GM23338 (cell line): ENCODE measurements at regions not wholly inside any gene's neighbourhood (a gene's known extent, or its start where the extent isn't known, plus 50 kb on each side); places are given as distances from the start of the nearest gene placed in this dataset.

Source experiments
- ATAC-seq: fragments of 200-7000 bp; cut with Tn5 transposase; 3 replicates; pipeline ENCODE4 v1.9.1; 2020
- DNase-seq: peaks from one replicate; pipeline ENCODE4 v3.0.0-alpha.2; 2015; ENCODE audit warnings: low spot score
- H2AFZ ChIP-seq: fragments of 200-600 bp; sonication (generic); 2 replicates; pipeline ENCODE4 v1.8.0; 2016; ENCODE audit warnings: antibody characterized with exemption, mild to moderate bottlenecking, moderate library complexity
- H3F3A ChIP-seq: fragments of 200-600 bp; sonication (generic); replicated peaks from 2 replicates; pipeline ENCODE4 v1.8.0; 2017; ENCODE audit warnings: antibody characterized with exemption, mixed run types, low read depth
- H3K27ac ChIP-seq: fragments of 200-600 bp; sonication (generic); 2 replicates; pipeline ENCODE4 v1.6.1; 2016; ENCODE audit warnings: low read depth
- H3K27me3 ChIP-seq: fragments of 200-600 bp; sonication (generic); 2 replicates; pipeline ENCODE4 v1.8.0; 2016; ENCODE audit warnings: mild to moderate bottlenecking, mixed run types, moderate library complexity; ENCODE audit not compliant: insufficient read depth
- H3K36me3 ChIP-seq: fragments of 200-600 bp; sonication (generic); 2 replicates; pipeline ENCODE4 v1.8.0; 2016; ENCODE audit warnings: mild to moderate bottlenecking; ENCODE audit not compliant: insufficient read depth
- H3K4me1 ChIP-seq: fragments of 200-600 bp; sonication (generic); 2 replicates; pipeline ENCODE4 v1.8.0; 2016; ENCODE audit warnings: mild to moderate bottlenecking, moderate library complexity; ENCODE audit not compliant: insufficient read depth
- H3K4me2 ChIP-seq: fragments of 200-600 bp; sonication (generic); 2 replicates; pipeline ENCODE4 v1.7.1; 2017; ENCODE audit warnings: mixed run types
- H3K4me3 ChIP-seq: fragments of 200-600 bp; sonication (generic); 2 replicates; pipeline ENCODE4 v1.6.1; 2016; ENCODE audit warnings: mixed run types
- H3K79me2 ChIP-seq: fragments of 200-600 bp; sonication (generic); replicated peaks from 2 replicates; pipeline ENCODE4 v1.8.0; 2017; ENCODE audit warnings: mild to moderate bottlenecking; ENCODE audit not compliant: insufficient read depth
- H3K9me2 ChIP-seq: fragments of 200-600 bp; sonication (generic); 2 replicates; pipeline ENCODE4 v1.8.0; 2017; ENCODE audit not compliant: insufficient read depth
- H4K20me1 ChIP-seq: fragments of 200-600 bp; sonication (generic); replicated peaks from 2 replicates; pipeline ENCODE4 v1.8.0; 2017; ENCODE audit warnings: mild to moderate bottlenecking; ENCODE audit not compliant: insufficient read depth
- H3K27ac Mint-ChIP-seq: 2 replicates; pipeline ENCODE4 v1.8.0; 2020; ENCODE audit warnings: inconsistent platforms, mild to moderate bottlenecking, moderate library complexity, mixed read lengths
- H3K27me3 Mint-ChIP-seq: 3 replicates; pipeline ENCODE4 v1.8.0; 2022; ENCODE audit warnings: low read depth, mild to moderate bottlenecking, moderate library complexity, mixed read lengths, inconsistent platforms; ENCODE audit not compliant: insufficient read depth, poor library complexity
- H3K36me3 Mint-ChIP-seq: 3 replicates; pipeline ENCODE4 v1.8.0; 2021; ENCODE audit warnings: low read depth, mild to moderate bottlenecking, inconsistent platforms, moderate library complexity, mixed read lengths
- H3K4me1 Mint-ChIP-seq: 3 replicates; pipeline ENCODE4 v1.8.0; 2020; ENCODE audit warnings: mild to moderate bottlenecking, inconsistent platforms, mixed read lengths
- H3K4me3 Mint-ChIP-seq: 3 replicates; pipeline ENCODE4 v1.8.0; 2021; ENCODE audit warnings: moderate library complexity, mild to moderate bottlenecking, inconsistent platforms, mixed read lengths
- H3K9me3 Mint-ChIP-seq: 3 replicates; pipeline ENCODE4 v1.8.0; 2020; ENCODE audit warnings: moderate library complexity, mild to moderate bottlenecking, inconsistent platforms, mixed read lengths
- CREB1 ChIP-seq: fragments of 250-450 bp; sonication (Bioruptor Pico); IDR thresholded peaks from 2 replicates; pipeline ENCODE4 v1.5.0; 2020; ENCODE audit warnings: low read depth, mild to moderate bottlenecking, moderate library complexity
- CTCF ChIP-seq, 2 experiments: fragments of 200-600 bp in 1 of 2; sonication (generic) in 1 of 2; conservative IDR thresholded peaks; 2 replicates each; pipeline versions ENCODE4 v1.5.1 to v1.6.1; 2016 to 2017; ENCODE audit warnings: antibody characterized with exemption in 2 of 2, low read depth in 2 of 2, mild to moderate bottlenecking in 2 of 2, moderate library complexity in 1 of 2
- ETS1 ChIP-seq: IDR thresholded peaks from 2 replicates; pipeline ENCODE4 v1.6.1; 2016; ENCODE audit warnings: antibody characterized with exemption
- EZH2phosphoT487 ChIP-seq: fragments of 200-600 bp; sonication (generic); IDR thresholded peaks from one replicate; pipeline ENCODE4 v1.8.1; 2018; ENCODE audit warnings: antibody characterized with exemption; ENCODE audit not compliant: unreplicated experiment
- JUNB ChIP-seq: IDR thresholded peaks from one replicate; pipeline ENCODE4 v1.6.1; 2016; ENCODE audit warnings: antibody characterized with exemption; ENCODE audit not compliant: unreplicated experiment
- NANOG ChIP-seq: IDR thresholded peaks from 2 replicates; pipeline ENCODE4 v1.6.1; 2016; ENCODE audit warnings: antibody characterized with exemption, borderline replicate concordance
- POLR2AphosphoS5 ChIP-seq: IDR thresholded peaks from 2 replicates; pipeline ENCODE4 v1.6.1; 2016; ENCODE audit warnings: antibody characterized with exemption, low read depth
- REST ChIP-seq: IDR thresholded peaks from one replicate; pipeline ENCODE4 v1.6.1; 2018; ENCODE audit warnings: antibody characterized with exemption; ENCODE audit not compliant: unreplicated experiment
- STAT1 ChIP-seq: IDR thresholded peaks from one replicate; pipeline ENCODE4 v1.6.1; 2016; ENCODE audit warnings: antibody characterized with exemption; ENCODE audit not compliant: unreplicated experiment
- ZNF114 ChIP-seq: fragments of 250-450 bp; sonication (Bioruptor Pico); IDR thresholded peaks from 2 replicates; pipeline ENCODE4 v1.5.0; 2020; ENCODE audit warnings: mild to moderate bottlenecking, moderate library complexity
- ZNF331 ChIP-seq: fragments of 250-450 bp; sonication (Bioruptor Pico); IDR thresholded peaks from 2 replicates; pipeline ENCODE4 v1.5.0; 2020; ENCODE audit warnings: low read depth, mild to moderate bottlenecking, moderate library complexity
- ZNF462 ChIP-seq: fragments of 250-450 bp; sonication (Bioruptor Pico); IDR thresholded peaks from 2 replicates; pipeline ENCODE4 v1.5.0; 2020; ENCODE audit warnings: mild to moderate bottlenecking, moderate library complexity

GRCh38 chr3:46130631-46131310 lies 77.3 kb downstream of the CCR1 start:
- Histone ChIP-seq H3K4me2 (no peak overlapping the region), H3K27ac (no peak overlapping the region), H3K27me3 (no peaks in the 10 kb centered on the region), H3K4me3 (no peak overlapping the region), H4K20me1 (no peaks in the 10 kb centered on the region), H3F3A (no peaks in the 10 kb centered on the region), H2AFZ (no peak overlapping the region), H3K9me2 (0 out of 2 replicates have a peak, but pooled peaks cover 2% of the 10 kb centered on the region), H3K36me3 (no peaks in the 10 kb centered on the region), H3K4me1 (no peaks in the 10 kb centered on the region), H3K79me2 (no peaks in the 10 kb centered on the region)
- TF ChIP-seq ETS1, result no peak
- no peak for TF ChIP-seq JUNB
- no peak for TF ChIP-seq CTCF (conservative IDR thresholded peaks at IDR 0.05; ENCODE audit: low read depth in 2 of 2)
- no peak for TF ChIP-seq ZNF114 (CRISPR knock-in tag)
- TF ChIP-seq ZNF331, result no peak
- TF ChIP-seq EZH2phosphoT487, result no peak
- no peak for TF ChIP-seq ZNF462 (CRISPR knock-in tag)
- TF ChIP-seq NANOG, result no peak
- no peak for TF ChIP-seq REST
- no peak for TF ChIP-seq CREB1 (CRISPR knock-in tag)
- no peak for TF ChIP-seq POLR2AphosphoS5
- no peak for TF ChIP-seq STAT1
- Mint-ChIP-seq H3K4me3 (no peak overlapping the region), H3K27me3 (no peaks in the 10 kb centered on the region), H3K27ac (no peak overlapping the region), H3K36me3 (no peaks in the 10 kb centered on the region), H3K9me3 (no peaks in the 10 kb centered on the region), H3K4me1 (no peaks in the 10 kb centered on the region)
- DNase-seq (no peak), ATAC-seq (no peak)
